ENCODE measurements at regions not wholly inside any gene's neighbourhood (a gene's known extent, or its start where the extent isn't known, plus 50 kb on each side); places are given as distances from the start of the nearest gene placed in this dataset.

DNA sequence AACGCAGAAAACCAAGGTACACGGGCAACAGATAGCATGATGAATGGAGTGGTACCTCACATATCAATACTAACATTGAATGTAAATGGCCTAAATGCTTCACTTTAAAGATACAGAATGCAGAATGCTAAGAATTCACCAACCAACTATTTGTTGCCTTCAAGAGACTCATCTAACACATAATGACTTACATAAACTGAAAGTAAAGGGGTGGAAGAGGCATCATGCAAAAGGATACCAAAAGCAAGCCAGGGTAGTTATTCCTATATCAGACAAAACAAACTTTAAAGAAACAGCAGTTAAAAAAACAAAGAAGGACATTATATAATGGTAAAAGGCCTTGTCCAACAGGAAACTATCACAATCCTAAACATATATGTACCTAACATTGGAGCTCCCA, 137.1 kb upstream of the APP start:
- H3K36me3 ChIP-seq (ENCODE audit: insufficient read depth, low read length), result no peaks in the 10 kb centered on the region
- no peak for DNase-seq (ENCODE audit: low read depth, low spot score)
- no peak overlapping the region for H3K9ac ChIP-seq (ENCODE audit: insufficient read length)
- TF ChIP-seq EZH2 (IDR thresholded peaks at IDR 0.05) (no peak), POLR2AphosphoS5 (IDR thresholded peaks at IDR 0.05; ENCODE audit: borderline replicate concordance, low read depth, low read length) (no peak), FOXP2 (optimal IDR thresholded peaks at IDR 0.05; ENCODE audit: control extremely low read depth, extremely low read length, insufficient read depth) (no peak)
- H3K27ac ChIP-seq, result no peak overlapping the region
- no peaks in the 10 kb centered on the region for H3K9me3 ChIP-seq (ENCODE audit: low read depth, low read length)
- no peak overlapping the region for H3K4me3 ChIP-seq

DNA sequence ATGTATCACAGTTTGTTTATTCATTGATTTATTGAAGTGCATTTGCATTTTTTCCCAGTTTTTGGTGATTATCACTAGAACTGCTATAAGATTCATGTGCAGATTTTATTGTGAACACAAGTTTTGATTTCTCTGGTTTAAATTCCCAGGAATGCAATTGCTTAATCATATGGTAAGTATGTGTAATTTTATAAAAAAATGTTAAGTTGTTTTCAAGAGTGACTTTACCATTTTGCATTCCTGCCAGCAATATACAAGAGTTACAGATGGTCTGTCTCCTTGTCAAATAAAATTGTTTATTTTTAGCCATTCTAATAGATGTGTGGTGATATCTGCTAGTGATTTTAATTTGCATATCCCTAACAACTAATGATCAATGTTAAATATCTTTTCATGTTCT, 127.3 kb upstream of the APP start:
- no peak for DNase-seq (ENCODE audit: low read depth, low spot score)
- Histone ChIP-seq H3K9me3 (ENCODE audit: low read depth, low read length) (0 out of 2 replicates have a peak, but pooled peaks cover 4% of the 10 kb centered on the region), H3K9ac (ENCODE audit: insufficient read length) (no peak overlapping the region), H3K36me3 (ENCODE audit: insufficient read depth, low read length) (no peaks in the 10 kb centered on the region), H3K4me3 (no peak overlapping the region), H3K27ac (no peak overlapping the region)
- no peak for TF ChIP-seq FOXP2 (optimal IDR thresholded peaks at IDR 0.05; ENCODE audit: control extremely low read depth, extremely low read length, insufficient read depth)

DNA sequence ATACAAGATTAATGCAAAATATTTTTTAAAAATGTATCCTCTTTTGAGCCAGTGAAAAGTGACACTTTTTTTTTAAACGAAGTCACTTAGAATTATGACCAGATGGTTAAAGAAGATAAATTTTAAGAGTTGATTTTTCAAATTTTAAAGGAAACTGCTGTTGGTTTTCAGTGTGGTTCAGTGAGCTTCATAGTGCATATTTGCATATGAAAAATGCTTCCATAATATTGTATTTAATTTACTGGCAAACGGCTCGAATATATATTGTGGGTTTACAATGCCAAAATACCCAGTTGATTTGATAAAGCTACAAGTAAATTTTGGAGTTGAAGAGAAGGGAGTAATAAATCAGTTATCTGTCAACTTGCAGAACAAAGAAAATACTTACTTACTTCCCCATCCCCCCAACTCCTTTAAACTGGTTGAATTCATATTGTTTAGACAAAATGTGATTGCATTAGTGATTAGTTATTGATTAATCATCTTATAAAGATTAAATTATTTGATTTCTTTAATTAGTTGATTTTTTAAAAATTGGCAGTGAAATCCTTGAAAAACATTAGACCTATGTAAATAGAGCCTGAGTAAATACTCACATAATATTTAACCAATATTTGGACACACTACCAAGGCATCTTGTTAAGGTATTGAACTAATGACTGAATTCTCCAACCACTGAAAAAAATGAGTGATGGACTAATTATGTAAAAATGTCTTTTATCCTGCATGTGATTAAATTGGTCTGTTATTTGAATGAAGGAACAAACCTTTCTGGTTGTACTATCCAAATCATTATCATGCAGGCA, 122.8 kb upstream of the APP start:
- TF ChIP-seq EZH2 (IDR thresholded peaks at IDR 0.05), result no peak
- TF ChIP-seq POLR2AphosphoS5 (IDR thresholded peaks at IDR 0.05; ENCODE audit: borderline replicate concordance, low read depth, low read length), result no peak
- TF ChIP-seq FOXP2 (optimal IDR thresholded peaks at IDR 0.05; ENCODE audit: control extremely low read depth, extremely low read length, insufficient read depth), result no peak

DNA sequence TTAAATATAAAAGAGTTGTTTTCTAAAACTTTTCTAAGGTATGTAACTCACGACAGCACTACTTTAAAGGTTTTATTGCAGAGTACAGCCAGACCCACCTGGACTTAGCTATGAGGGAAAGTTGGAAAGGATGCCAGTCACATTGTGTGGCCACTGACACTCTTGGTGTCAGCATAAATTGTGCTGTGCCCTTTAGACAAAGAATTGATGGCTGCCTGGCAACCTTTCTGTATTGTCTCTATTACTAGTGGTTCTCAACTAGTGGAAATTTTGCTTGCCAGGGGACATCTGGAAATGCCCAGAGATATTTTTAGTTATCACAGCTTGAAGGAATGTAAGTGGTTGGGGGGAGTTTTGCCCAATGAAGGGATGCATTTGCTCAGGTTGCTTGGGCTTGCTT, 117.5 kb upstream of the APP start:
- DNase-seq (ENCODE audit: low read depth, low spot score), result no peak
- Histone ChIP-seq H3K9me3 (ENCODE audit: low read depth, low read length) (no peaks in the 10 kb centered on the region), H3K4me3 (no peak overlapping the region), H3K36me3 (ENCODE audit: insufficient read depth, low read length) (no peaks in the 10 kb centered on the region), H3K9ac (ENCODE audit: insufficient read length) (no peak overlapping the region), H3K27ac (no peak overlapping the region)
- no peak for TF ChIP-seq FOXP2 (optimal IDR thresholded peaks at IDR 0.05; ENCODE audit: control extremely low read depth, extremely low read length, insufficient read depth)
- TF ChIP-seq EZH2 (IDR thresholded peaks at IDR 0.05), result no peak
- TF ChIP-seq POLR2AphosphoS5 (IDR thresholded peaks at IDR 0.05; ENCODE audit: borderline replicate concordance, low read depth, low read length), result no peak

More for the DNA sequence above, 122.8 kb upstream of the APP start:
- Histone ChIP-seq H3K36me3 (ENCODE audit: insufficient read depth, low read length) (no peaks in the 10 kb centered on the region), H3K9ac (ENCODE audit: insufficient read length) (no peak overlapping the region), H3K27ac (no peak overlapping the region), H3K9me3 (ENCODE audit: low read depth, low read length) (0 out of 2 replicates have a peak, but pooled peaks cover 4% of the 10 kb centered on the region), H3K4me3 (peak overlapping the region; percentile 28; the same call in 1 of the 2 replicates)
- DNase-seq (ENCODE audit: low read depth, low spot score), result no peak

DNA sequence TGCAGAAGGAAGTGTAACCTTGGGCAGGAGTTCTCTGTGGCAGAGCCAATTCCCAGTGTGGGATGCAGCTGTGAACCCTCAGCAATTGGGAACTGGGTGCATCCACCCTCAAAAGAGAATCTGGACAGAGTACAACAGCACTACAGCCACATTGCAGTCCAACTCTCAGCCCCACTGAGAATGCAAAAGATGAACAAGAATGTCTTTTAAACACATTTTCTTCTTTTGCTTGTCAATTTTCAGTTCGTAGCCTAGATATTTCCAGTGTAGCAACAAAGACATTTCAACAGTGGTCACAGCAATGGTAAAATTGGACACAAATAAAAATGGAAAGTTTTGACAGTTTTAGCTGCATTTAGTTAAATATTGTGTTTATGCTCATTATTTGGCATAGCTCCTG, 114.0 kb upstream of the APP start:
- no peak overlapping the region for H3K9ac ChIP-seq (ENCODE audit: insufficient read length)
- TF ChIP-seq POLR2AphosphoS5 (IDR thresholded peaks at IDR 0.05; ENCODE audit: borderline replicate concordance, low read depth, low read length) (no peak), EZH2 (IDR thresholded peaks at IDR 0.05) (no peak)
- no peak overlapping the region for H3K4me3 ChIP-seq
- no peaks in the 10 kb centered on the region for H3K36me3 ChIP-seq (ENCODE audit: insufficient read depth, low read length)
- DNase-seq (ENCODE audit: low read depth, low spot score), result no peak
- no peaks in the 10 kb centered on the region for H3K9me3 ChIP-seq (ENCODE audit: low read depth, low read length)
- H3K27ac ChIP-seq, result no peak overlapping the region

DNA sequence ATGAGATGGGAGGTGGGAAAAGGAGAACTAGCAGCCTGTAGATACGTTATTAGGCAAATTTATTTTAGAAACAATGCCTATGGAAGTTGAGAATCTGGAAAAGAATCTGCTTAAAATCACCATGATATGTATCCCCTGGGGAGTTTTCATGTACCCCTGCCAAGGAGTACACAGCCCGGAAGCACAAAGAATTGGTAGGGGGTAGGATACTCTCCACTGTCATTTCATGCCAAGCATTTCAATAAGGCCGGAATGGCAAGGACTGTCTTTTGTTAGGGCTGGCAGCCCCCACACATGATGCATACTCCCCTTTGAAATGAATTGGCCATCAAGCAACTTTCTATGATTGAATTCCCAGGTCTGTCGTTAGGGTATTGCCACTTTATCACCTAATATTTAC, 111.5 kb upstream of the APP start:
- no peak overlapping the region for H3K27ac ChIP-seq
- DNase-seq (ENCODE audit: low read depth, low spot score), result no peak
- H3K9ac ChIP-seq (ENCODE audit: insufficient read length), result no peak overlapping the region
- no peaks in the 10 kb centered on the region for H3K9me3 ChIP-seq (ENCODE audit: low read depth, low read length)
- no peaks in the 10 kb centered on the region for H3K36me3 ChIP-seq (ENCODE audit: insufficient read depth, low read length)
- H3K4me3 ChIP-seq, result peak overlapping the region; percentile 37; the same call in 1 of the 2 replicates
- TF ChIP-seq EZH2 (IDR thresholded peaks at IDR 0.05), result no peak
- no peak for TF ChIP-seq POLR2AphosphoS5 (IDR thresholded peaks at IDR 0.05; ENCODE audit: borderline replicate concordance, low read depth, low read length)
- no peak for TF ChIP-seq FOXP2 (optimal IDR thresholded peaks at IDR 0.05; ENCODE audit: control extremely low read depth, extremely low read length, insufficient read depth)

DNA sequence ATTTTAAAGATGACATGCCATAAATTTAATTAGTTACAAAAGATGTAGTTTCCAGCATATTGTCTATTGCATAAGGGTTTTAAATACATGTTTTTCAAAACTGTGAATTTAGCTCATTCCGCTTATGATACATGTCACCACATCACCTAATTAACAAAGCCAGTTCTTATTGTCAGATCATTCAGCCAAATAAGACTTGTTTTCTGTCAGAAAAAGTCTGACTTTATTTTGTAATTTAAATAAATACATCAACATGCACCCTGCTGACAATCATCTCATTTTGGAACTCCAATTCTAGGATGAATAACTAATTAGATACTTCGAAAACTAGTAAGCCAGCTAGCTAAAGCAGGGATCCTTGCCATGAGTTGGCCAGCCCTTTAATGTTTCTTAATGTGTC, 110.9 kb upstream of the APP start:
- TF ChIP-seq POLR2AphosphoS5 (IDR thresholded peaks at IDR 0.05; ENCODE audit: borderline replicate concordance, low read depth, low read length) (no peak), FOXP2 (optimal IDR thresholded peaks at IDR 0.05; ENCODE audit: control extremely low read depth, extremely low read length, insufficient read depth) (no peak), EZH2 (IDR thresholded peaks at IDR 0.05) (no peak)
- no peak overlapping the region for H3K9ac ChIP-seq (ENCODE audit: insufficient read length)
- no peak for DNase-seq (ENCODE audit: low read depth, low spot score)
- no peaks in the 10 kb centered on the region for H3K36me3 ChIP-seq (ENCODE audit: insufficient read depth, low read length)
- no peaks in the 10 kb centered on the region for H3K9me3 ChIP-seq (ENCODE audit: low read depth, low read length)
- peak overlapping the region; percentile 37; the same call in 1 of the 2 replicates for H3K4me3 ChIP-seq
- no peak overlapping the region; the same call in 1 of the 2 replicates for H3K27ac ChIP-seq

DNA sequence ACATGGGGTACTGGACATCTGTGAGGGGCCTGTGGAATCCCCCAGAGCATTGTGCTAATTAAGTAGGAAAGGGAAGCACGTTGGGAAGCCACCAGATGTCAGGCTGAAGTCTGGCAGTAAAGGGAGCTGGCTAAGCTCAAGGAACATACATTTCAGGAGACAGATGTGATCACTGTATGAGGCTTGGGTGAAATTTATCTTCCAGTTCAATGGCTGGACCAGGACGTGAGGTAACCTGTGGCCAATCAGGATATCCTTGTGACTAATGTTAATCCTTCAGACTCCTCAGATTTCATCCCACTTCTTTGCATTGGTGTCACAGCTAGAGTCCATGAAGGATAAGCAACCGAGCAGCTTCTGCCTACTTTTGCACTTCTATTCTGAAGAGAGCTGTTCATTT, 110.2 kb upstream of the APP start:
- peak overlapping the region; percentile 1; the same call in 1 of the 2 replicates for H3K27ac ChIP-seq
- TF ChIP-seq EZH2 (IDR thresholded peaks at IDR 0.05) (no peak), POLR2AphosphoS5 (IDR thresholded peaks at IDR 0.05; ENCODE audit: borderline replicate concordance, low read depth, low read length) (no peak), FOXP2 (optimal IDR thresholded peaks at IDR 0.05; ENCODE audit: control extremely low read depth, extremely low read length, insufficient read depth) (no peak)

More for the DNA sequence above, 110.2 kb upstream of the APP start:
- H3K36me3 ChIP-seq (ENCODE audit: insufficient read depth, low read length), result no peaks in the 10 kb centered on the region
- DNase-seq (ENCODE audit: low read depth, low spot score), result no peak
- H3K9me3 ChIP-seq (ENCODE audit: low read depth, low read length), result no peaks in the 10 kb centered on the region
- no peak overlapping the region for H3K9ac ChIP-seq (ENCODE audit: insufficient read length)
- H3K4me3 ChIP-seq, result peak overlapping the region; percentile 26; the same call in 1 of the 2 replicates

Measured in SK-N-MC (cell line).